ENCODE measurements at regions not wholly inside any gene's neighbourhood (a gene's known extent, or its start where the extent isn't known, plus 50 kb on each side); places are given as distances from the start of the nearest gene placed in this dataset.

DNA sequence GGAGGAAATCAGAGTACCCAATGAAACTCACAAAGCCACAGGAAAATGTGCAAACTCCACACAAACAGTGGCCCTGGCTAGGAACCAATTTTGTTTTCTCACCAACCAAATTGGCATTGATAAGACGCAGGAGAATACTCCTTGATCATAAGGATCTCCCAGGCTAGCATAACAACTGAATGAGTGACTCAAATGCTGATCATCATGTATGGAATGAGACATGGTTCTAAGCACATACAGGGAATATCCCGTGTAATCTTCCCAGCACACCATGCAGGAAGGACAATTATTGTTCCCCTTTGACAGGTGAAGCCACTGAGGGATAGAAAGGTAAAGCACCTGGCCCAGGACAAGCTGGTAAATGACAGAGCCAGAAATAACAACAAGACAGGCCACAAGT lies 180.0 kb upstream of the DUSP10 start:
- TF ChIP-seq, protein P1, sequence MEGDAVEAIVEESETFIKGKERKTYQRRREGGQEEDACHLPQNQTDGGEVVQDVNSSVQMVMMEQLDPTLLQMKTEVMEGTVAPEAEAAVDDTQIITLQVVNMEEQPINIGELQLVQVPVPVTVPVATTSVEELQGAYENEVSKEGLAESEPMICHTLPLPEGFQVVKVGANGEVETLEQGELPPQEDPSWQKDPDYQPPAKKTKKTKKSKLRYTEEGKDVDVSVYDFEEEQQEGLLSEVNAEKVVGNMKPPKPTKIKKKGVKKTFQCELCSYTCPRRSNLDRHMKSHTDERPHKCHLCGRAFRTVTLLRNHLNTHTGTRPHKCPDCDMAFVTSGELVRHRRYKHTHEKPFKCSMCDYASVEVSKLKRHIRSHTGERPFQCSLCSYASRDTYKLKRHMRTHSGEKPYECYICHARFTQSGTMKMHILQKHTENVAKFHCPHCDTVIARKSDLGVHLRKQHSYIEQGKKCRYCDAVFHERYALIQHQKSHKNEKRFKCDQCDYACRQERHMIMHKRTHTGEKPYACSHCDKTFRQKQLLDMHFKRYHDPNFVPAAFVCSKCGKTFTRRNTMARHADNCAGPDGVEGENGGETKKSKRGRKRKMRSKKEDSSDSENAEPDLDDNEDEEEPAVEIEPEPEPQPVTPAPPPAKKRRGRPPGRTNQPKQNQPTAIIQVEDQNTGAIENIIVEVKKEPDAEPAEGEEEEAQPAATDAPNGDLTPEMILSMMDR (IDR thresholded peaks at IDR 0.05), result no peak
- no peak for TF ChIP-seq POLR2AphosphoS5 (IDR thresholded peaks at IDR 0.05)
